ENCODE measurements at regions not wholly inside any gene's neighbourhood (a gene's known extent, or its start where the extent isn't known, plus 50 kb on each side); places are given as distances from the start of the nearest gene placed in this dataset.

- Mint-ChIP-seq H3K27me3 (ENCODE audit: low read depth, unreplicated experiment) (no peaks in the 10 kb centered on the region), H3K4me1 (ENCODE audit: low read depth, unreplicated experiment) (no peaks in the 10 kb centered on the region), H3K4me3 (ENCODE audit: unreplicated experiment) (no peak overlapping the region), H3K36me3 (ENCODE audit: low read depth, unreplicated experiment) (no peaks in the 10 kb centered on the region), H3K9me3 (ENCODE audit: unreplicated experiment) (no peaks in the 10 kb centered on the region), H3K27ac (ENCODE audit: unreplicated experiment) (no peak overlapping the region)
- no peak overlapping the region for H3K9ac ChIP-seq (ENCODE audit: low read length)
- H3K36me3 ChIP-seq (ENCODE audit: insufficient read depth, low read length), result no peaks in the 10 kb centered on the region
- no peaks in the 10 kb centered on the region for H3K27me3 ChIP-seq (ENCODE audit: insufficient read depth, low read length)
- H4K20me1 ChIP-seq (ENCODE audit: insufficient read depth, low read length), result no peaks in the 10 kb centered on the region
- no peaks in the 10 kb centered on the region for H3K79me2 ChIP-seq (ENCODE audit: insufficient read depth, low read length)
- TF ChIP-seq EZH2 (IDR thresholded peaks at IDR 0.05; ENCODE audit: insufficient read depth, low read length), result no peak
- no peak for TF ChIP-seq CTCF (IDR thresholded peaks at IDR 0.05; ENCODE audit: insufficient read depth, low read depth, low read length)
- H3K4me1 ChIP-seq (ENCODE audit: insufficient read depth, low read length), result no peaks in the 10 kb centered on the region
- FAIRE-seq (no peak), DNase-seq (ENCODE audit: low read depth) (no peak)
- H3K9me3 ChIP-seq (ENCODE audit: insufficient read depth, low read depth, low read length), result no peaks in the 10 kb centered on the region
- H2AFZ ChIP-seq (ENCODE audit: low read depth, low read length), result no peak overlapping the region
- no peak overlapping the region for H3K4me2 ChIP-seq (ENCODE audit: low read length)
- H3K4me3 ChIP-seq (ENCODE audit: insufficient read depth, low read depth, low read length), result no peak overlapping the region
- H3K27ac ChIP-seq (ENCODE audit: low read depth, low read length), result no peak overlapping the region
Observed at GRCh38 chr7:25770670-25771069, 381.3 kb upstream of the NFE2L3 start.

DNA sequence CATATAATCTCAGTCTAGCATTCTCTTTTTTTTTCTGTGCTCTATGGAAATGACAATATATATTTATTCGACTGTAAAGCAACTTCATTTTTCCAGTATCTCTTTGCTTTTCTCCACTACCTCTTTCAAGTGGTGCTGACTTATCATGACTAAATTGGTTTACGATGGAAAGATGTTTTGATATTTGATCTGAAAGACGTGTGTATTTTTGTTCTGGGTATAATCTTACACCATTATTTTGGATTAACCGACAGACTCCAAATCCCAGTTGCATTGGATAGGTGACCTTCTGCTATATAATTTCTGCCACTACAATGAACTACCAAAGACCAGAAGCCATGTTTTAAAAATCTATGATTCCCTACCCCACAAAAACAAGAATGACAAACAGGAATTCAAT is 380.5 kb upstream of the NFE2L3 start:
- H3K4me1 Mint-ChIP-seq (ENCODE audit: low read depth, unreplicated experiment), result no peaks in the 10 kb centered on the region
- H3K79me2 ChIP-seq (ENCODE audit: insufficient read depth, low read length), result no peaks in the 10 kb centered on the region
- H3K27ac ChIP-seq (ENCODE audit: low read depth, low read length), result no peak overlapping the region
- no peaks in the 10 kb centered on the region for H3K27me3 ChIP-seq (ENCODE audit: insufficient read depth, low read length)
- no peak overlapping the region for H3K4me2 ChIP-seq (ENCODE audit: low read length)
- DNase-seq (ENCODE audit: low read depth), result no peak
- no peak overlapping the region for H2AFZ ChIP-seq (ENCODE audit: low read depth, low read length)
- no peaks in the 10 kb centered on the region for H3K4me1 ChIP-seq (ENCODE audit: insufficient read depth, low read length)
- H3K9ac ChIP-seq (ENCODE audit: low read length), result no peak overlapping the region
- FAIRE-seq, result no peak
- no peak overlapping the region for H3K4me3 ChIP-seq (ENCODE audit: insufficient read depth, low read depth, low read length)
- no peaks in the 10 kb centered on the region for H3K9me3 Mint-ChIP-seq (ENCODE audit: unreplicated experiment)
- no peak overlapping the region for H3K4me3 Mint-ChIP-seq (ENCODE audit: unreplicated experiment)
- H3K27me3 Mint-ChIP-seq (ENCODE audit: low read depth, unreplicated experiment), result no peaks in the 10 kb centered on the region
- H3K36me3 Mint-ChIP-seq (ENCODE audit: low read depth, unreplicated experiment), result no peaks in the 10 kb centered on the region
- TF ChIP-seq EZH2 (IDR thresholded peaks at IDR 0.05; ENCODE audit: insufficient read depth, low read length), result no peak
- no peak for TF ChIP-seq CTCF (IDR thresholded peaks at IDR 0.05; ENCODE audit: insufficient read depth, low read depth, low read length)
- no peak overlapping the region for H3K27ac Mint-ChIP-seq (ENCODE audit: unreplicated experiment)
- H3K9me3 ChIP-seq (ENCODE audit: insufficient read depth, low read depth, low read length), result no peaks in the 10 kb centered on the region
- H4K20me1 ChIP-seq (ENCODE audit: insufficient read depth, low read length), result no peaks in the 10 kb centered on the region
- H3K36me3 ChIP-seq (ENCODE audit: insufficient read depth, low read length), result no peaks in the 10 kb centered on the region

- Histone ChIP-seq H3K9ac (ENCODE audit: low read length) (no peak overlapping the region), H4K20me1 (ENCODE audit: insufficient read depth, low read length) (no peaks in the 10 kb centered on the region), H3K9me3 (ENCODE audit: insufficient read depth, low read depth, low read length) (no peaks in the 10 kb centered on the region), H3K4me2 (ENCODE audit: low read length) (no peak overlapping the region), H3K36me3 (ENCODE audit: insufficient read depth, low read length) (no peaks in the 10 kb centered on the region), H3K4me1 (ENCODE audit: insufficient read depth, low read length) (no peaks in the 10 kb centered on the region), H3K27ac (ENCODE audit: low read depth, low read length) (no peak overlapping the region), H3K4me3 (ENCODE audit: insufficient read depth, low read depth, low read length) (no peak overlapping the region), H3K79me2 (ENCODE audit: insufficient read depth, low read length) (no peaks in the 10 kb centered on the region), H2AFZ (ENCODE audit: low read depth, low read length) (no peak overlapping the region), H3K27me3 (ENCODE audit: insufficient read depth, low read length) (no peaks in the 10 kb centered on the region)
- Mint-ChIP-seq H3K36me3 (ENCODE audit: low read depth, unreplicated experiment) (no peaks in the 10 kb centered on the region), H3K27ac (ENCODE audit: unreplicated experiment) (no peak overlapping the region), H3K9me3 (ENCODE audit: unreplicated experiment) (no peaks in the 10 kb centered on the region), H3K4me3 (ENCODE audit: unreplicated experiment) (no peak overlapping the region), H3K4me1 (ENCODE audit: low read depth, unreplicated experiment) (no peaks in the 10 kb centered on the region), H3K27me3 (ENCODE audit: low read depth, unreplicated experiment) (no peaks in the 10 kb centered on the region)
- no peak for FAIRE-seq
- no peak for DNase-seq (ENCODE audit: low read depth)
- TF ChIP-seq EZH2 (IDR thresholded peaks at IDR 0.05; ENCODE audit: insufficient read depth, low read length) (no peak), CTCF (IDR thresholded peaks at IDR 0.05; ENCODE audit: insufficient read depth, low read depth, low read length) (no peak)
Observed at GRCh38 chr7:25772802-25773201, 379.2 kb upstream of the NFE2L3 start.

Measured in astrocyte (in vitro differentiated cells and primary cell).